B cell (primary cell): ENCODE measurements at regions not wholly inside any gene's neighbourhood (a gene's known extent, or its start where the extent isn't known, plus 50 kb on each side); places are given as distances from the start of the nearest gene placed in this dataset.

Source experiments
- ATAC-seq: fragments of 200-7000 bp; cut with Tn5 transposase; one replicate; pipeline ENCODE4 v1.10.0; 2021; ENCODE audit warnings: low read depth, mild to moderate bottlenecking, moderate number of reproducible peaks, moderate library complexity
- CTCF ChIA-PET: fragments of 350-600 bp; sonication (Branson Sonifier 250); formaldehyde crosslinking; loops from one replicate; lab custom pipeline; 2021; ENCODE audit warnings: antibody characterized with exemption, inconsistent platforms; lab: Charles Lee
- POLR2A ChIA-PET: fragments of 350-600 bp; sonication (Branson Sonifier 250); formaldehyde crosslinking; loops from one replicate; lab custom pipeline; 2021; ENCODE audit warnings: antibody characterized with exemption; lab: Charles Lee
- DNase-seq: peaks from one replicate; pipeline ENCODE4 v3.0.0; 2013
- H2AFZ ChIP-seq: 2 replicates; pipeline ENCODE4 v1.6.1; 2012; ENCODE audit warnings: mild to moderate bottlenecking, low read depth, low read length; ENCODE audit not compliant: insufficient read depth, poor library complexity, severe bottlenecking
- H3K27ac ChIP-seq, 2 donors: 1 replicate in 1 of 2; 2 replicates in 1 of 2; pipeline ENCODE4 v1.5.1; 2012 to 2013; ENCODE audit warnings: low read length in 2 of 2, mild to moderate bottlenecking in 2 of 2, moderate library complexity in 1 of 2
- H3K27me3 ChIP-seq, 4 experiments: fragments of 200-600 bp in 1 of 4; sonication (generic) in 1 of 4; replicated peaks in 1 of 4; 1 replicate in 2 of 4; 2 replicates in 2 of 4; pipeline versions ENCODE4 v1.6.1 to v1.7.0; 2013 to 2016; ENCODE audit warnings: low read length in 3 of 4, mild to moderate bottlenecking in 2 of 4, mixed read lengths in 1 of 4, moderate library complexity in 1 of 4; ENCODE audit not compliant: insufficient read depth in 4 of 4, control insufficient read depth in 3 of 4; ENCODE audit errors: control extremely low read depth in 1 of 4
- H3K36me3 ChIP-seq, 2 experiments: replicated peaks in 1 of 2; 1 replicate in 1 of 2; 2 replicates in 1 of 2; pipeline versions ENCODE4 v1.6.1 to v1.7.1; 2013; ENCODE audit warnings: low read length in 1 of 2; ENCODE audit not compliant: insufficient read depth in 2 of 2, control insufficient read depth in 1 of 2; ENCODE audit errors: control extremely low read depth in 1 of 2, extremely low read depth in 1 of 2
- H3K4me1 ChIP-seq, 2 donors: fragments of 200-600 bp in 1 of 2; sonication (generic) in 1 of 2; 1 replicate in 1 of 2; 2 replicates in 1 of 2; pipeline versions ENCODE4 v1.5.1 to v1.6.1; 2013 to 2017; ENCODE audit warnings: low read length in 2 of 2; ENCODE audit not compliant: control insufficient read depth in 2 of 2, insufficient read depth in 2 of 2
- H3K4me2 ChIP-seq: replicated peaks from 2 replicates; pipeline ENCODE3; 2012; ENCODE audit warnings: mild to moderate bottlenecking, low read depth, low read length; ENCODE audit not compliant: poor library complexity, severe bottlenecking
- H3K4me3 ChIP-seq, 5 experiments: fragments of 200-600 bp in 1 of 5; sonication (generic) in 1 of 5; 1 replicate in 3 of 5; 2 replicates in 2 of 5; pipeline versions ENCODE4 v1.5.1 to v1.7.0; 2011 to 2016; ENCODE audit warnings: low read length in 4 of 5, mild to moderate bottlenecking in 4 of 5, low read depth in 2 of 5, control low read depth in 1 of 5, moderate library complexity in 1 of 5; ENCODE audit not compliant: insufficient read depth in 1 of 5; ENCODE audit errors: control extremely low read depth in 1 of 5, extremely low read depth in 1 of 5
- H3K79me2 ChIP-seq: fragments of 200-600 bp; sonication (generic); one replicate; pipeline ENCODE4 v1.6.0; 2016; ENCODE audit warnings: low read length; ENCODE audit not compliant: control insufficient read depth, insufficient read depth
- H3K9ac ChIP-seq: fragments of 200-600 bp; sonication (generic); 2 replicates; pipeline ENCODE4 v1.6.1; 2017; ENCODE audit warnings: mild to moderate bottlenecking, low read length, moderate library complexity
- H3K9me3 ChIP-seq, 3 donors: one replicate each; pipeline versions ENCODE4 v1.6.1 to v1.7.1; 2013; ENCODE audit warnings: low read length in 2 of 3; ENCODE audit not compliant: control insufficient read depth in 2 of 3, insufficient read depth in 1 of 3; ENCODE audit errors: control extremely low read depth in 1 of 3
- H4K20me1 ChIP-seq: 2 replicates; pipeline ENCODE4 v1.6.0; 2012; ENCODE audit warnings: mild to moderate bottlenecking, low read length; ENCODE audit not compliant: insufficient read depth, control insufficient read depth, poor library complexity, severe bottlenecking
- H3K27ac Mint-ChIP-seq: one replicate; pipeline ENCODE4 v1.8.0; 2021; ENCODE audit warnings: mixed read lengths
- H3K27me3 Mint-ChIP-seq: one replicate; pipeline ENCODE4 v1.8.0; 2021; ENCODE audit warnings: mixed read lengths
- H3K4me1 Mint-ChIP-seq: one replicate; pipeline ENCODE4 v1.8.0; 2021; ENCODE audit warnings: mixed read lengths
- H3K4me3 Mint-ChIP-seq: one replicate; pipeline ENCODE4 v1.8.0; 2021; ENCODE audit warnings: mixed read lengths
- H3K9me3 Mint-ChIP-seq: one replicate; pipeline ENCODE4 v1.8.0; 2022; ENCODE audit warnings: mixed read lengths; ENCODE audit not compliant: insufficient read depth
- CTCF ChIP-seq: fragments of 200-600 bp; IDR thresholded peaks from one replicate; pipeline ENCODE4 v1.8.0; 2022; ENCODE audit warnings: antibody characterized with exemption, mild to moderate bottlenecking
- EZH2 ChIP-seq: IDR thresholded peaks from 2 replicates; pipeline ENCODE4 v1.6.1; 2012; ENCODE audit warnings: borderline replicate concordance, low read depth, mild to moderate bottlenecking, moderate library complexity, low read length; ENCODE audit not compliant: insufficient read depth, poor library complexity, severe bottlenecking
- WGBS: methylation state at CpG from one replicate; pipeline ENCODE4 v1.1.5; 2013; ENCODE audit warnings: missing lambda C conversion rate; ENCODE audit not compliant: insufficient coverage; 5-methylcytosine and 5-hydroxymethylcytosine counted together
- intact Hi-C: fragments of 100-400 bp; cut with micrococcal nuclease; formaldehyde crosslinking; loops from one replicate; pipeline ENCODE4 v1.10.0; 2022

DNA sequence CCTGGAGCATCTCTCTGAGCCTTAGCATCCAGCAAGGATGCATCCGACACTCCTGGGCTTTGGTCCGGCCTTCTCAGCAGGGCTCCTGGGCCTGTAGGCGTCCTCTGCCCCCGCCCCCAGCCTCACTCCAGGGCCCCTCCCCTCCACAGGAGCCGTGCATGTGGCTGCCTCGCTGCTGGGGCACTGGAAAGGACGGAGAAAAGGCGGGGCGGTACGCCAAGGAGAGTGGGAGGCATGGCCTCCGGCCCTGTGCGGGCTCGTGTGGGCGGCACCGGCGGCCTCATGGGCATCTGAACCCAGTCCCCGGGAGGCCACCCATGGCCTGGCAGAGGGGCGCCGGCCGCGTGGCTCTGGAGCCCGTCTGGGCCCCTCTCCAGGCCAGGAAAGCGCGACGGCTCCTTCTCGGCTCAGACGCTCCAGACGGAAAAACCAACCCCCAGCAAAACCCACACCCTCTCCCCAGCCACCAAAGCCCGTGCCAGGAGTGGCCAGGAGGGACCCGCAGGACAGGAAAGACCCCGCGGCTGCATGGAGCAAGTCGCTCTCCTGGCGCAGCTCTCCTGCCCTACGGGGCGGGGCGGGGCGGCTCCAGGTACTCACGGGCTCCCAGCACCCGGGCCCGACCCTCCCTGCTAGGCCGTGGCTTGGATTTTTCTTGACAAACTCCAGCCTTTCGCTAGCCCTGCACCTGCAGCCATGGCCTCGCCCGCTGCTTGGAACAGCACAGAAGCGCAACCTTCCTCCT is 419.9 kb downstream of the QKI start:
- H3K4me3 Mint-ChIP-seq: no peak overlapping the region
- Histone ChIP-seq H3K9me3 (peaks cover 0 to 8% (median 0%) of the 10 kb centered on the region in 3 donors), H3K27me3 (peaks cover 0 to 11% (median 1%) of the 10 kb centered on the region in 4 experiments), H3K79me2 (no peaks in the 10 kb centered on the region), H2AFZ (no peak overlapping the region), H3K4me3 (no peak overlapping the region), H3K27ac (no peak overlapping the region), H3K4me2 (no peak overlapping the region), H3K9ac (no peak overlapping the region), H4K20me1 (no peaks in the 10 kb centered on the region), H3K4me1 (peaks cover 0 to 9% of the 10 kb centered on the region in 2 donors), H3K36me3 (no peaks in the 10 kb centered on the region)
- 89% methylated on average over 44 of the region's 46 CpGs for WGBS
- TF ChIP-seq CTCF (no peak), EZH2 (no peak)
- POLR2A ChIA-PET: no interaction called here
- peaks cover 25% of the 10 kb centered on the region for H3K27me3 Mint-ChIP-seq
- DNase-seq: no peak
- intact Hi-C loops: no loop called here
- H3K9me3 Mint-ChIP-seq: peaks cover 2% of the 10 kb centered on the region
- peaks cover 7% of the 10 kb centered on the region for H3K4me1 Mint-ChIP-seq
- ATAC-seq: no peak
- CTCF ChIA-PET: no interaction called here
- no peak overlapping the region for H3K27ac Mint-ChIP-seq

- Mint-ChIP-seq H3K4me3 (no peak overlapping the region), H3K27ac (no peak overlapping the region), H3K27me3 (peaks cover 25% of the 10 kb centered on the region), H3K9me3 (peaks cover 2% of the 10 kb centered on the region), H3K4me1 (no peaks in the 10 kb centered on the region)
- H3K36me3 ChIP-seq: no peaks in the 10 kb centered on the region
- no peak overlapping the region for H3K9ac ChIP-seq
- H3K4me2 ChIP-seq: no peak overlapping the region
- intact Hi-C loops: no loop called here
- no peak overlapping the region for H3K27ac ChIP-seq
- TF ChIP-seq EZH2: no peak
- TF ChIP-seq CTCF: no peak
- WGBS: no CpG with 5 or more reads among the region's 2 CpGs
- DNase-seq (no peak), ATAC-seq (no peak)
- H3K4me3 ChIP-seq: no peak overlapping the region
- no peaks in the 10 kb centered on the region for H3K4me1 ChIP-seq
- ChIA-PET POLR2A (no interaction called here), CTCF (no interaction called here)
- no peak overlapping the region for H2AFZ ChIP-seq
- no peaks in the 10 kb centered on the region for H3K79me2 ChIP-seq
- peaks cover 0 to 8% (median 0%) of the 10 kb centered on the region in 3 donors for H3K9me3 ChIP-seq
- no peaks in the 10 kb centered on the region for H4K20me1 ChIP-seq
- peaks cover 0 to 3% (median 0%) of the 10 kb centered on the region in 4 experiments for H3K27me3 ChIP-seq
Observed at GRCh38 chr6:163831736-163832135, 417.2 kb downstream of the QKI start.
